HG02943 (cell line): ENCODE measurements at regions not wholly inside any gene's neighbourhood (a gene's known extent, or its start where the extent isn't known, plus 50 kb on each side); places are given as distances from the start of the nearest gene placed in this dataset.
"Not testable (repeated sequence)": the region's sequence is repeated elsewhere in the genome, so short reads cannot be mapped to it uniquely, and the experiment has no call there.

ENCODE experiments used
- ATAC-seq: cut with Tn5 transposase; IDR thresholded peaks from one replicate; pipeline ENCODE4 v1.9.1; 2021; ENCODE audit warnings: mild to moderate bottlenecking, low read depth, moderate library complexity; ENCODE audit not compliant: unreplicated experiment

GRCh38 chr1:78715181-78715661 lies 65.6 kb downstream of the IFI44 start:
- ATAC-seq: no peak

- ATAC-seq: no peak
Measured at GRCh38 chr1:78716186-78716585, 66.6 kb downstream of the IFI44 start.

- ATAC-seq: no peak
Measured at GRCh38 chr1:78718566-78718965, 68.9 kb downstream of the IFI44 start.

- ATAC-seq: no peak
Measured at GRCh38 chr1:78721136-78721535, 71.5 kb downstream of the IFI44 start.

GRCh38 chr1:78722105-78722504 lies 72.5 kb downstream of the IFI44 start:
- ATAC-seq: no peak

GRCh38 chr1:78722521-78722920 lies 72.9 kb downstream of the IFI44 start:
- ATAC-seq: no peak

- ATAC-seq: no peak
Measured at GRCh38 chr1:78722947-78723346, 73.3 kb downstream of the IFI44 start.

GRCh38 chr1:78726686-78727085 lies 77.1 kb downstream of the IFI44 start:
- ATAC-seq: no peak

GRCh38 chr1:78728359-78728758 lies 78.7 kb downstream of the IFI44 start:
- ATAC-seq: no peak

GRCh38 chr1:78730054-78730453 lies 80.4 kb downstream of the IFI44 start:
- ATAC-seq: no peak

GRCh38 chr1:78731674-78732073 lies 82.0 kb downstream of the IFI44 start:
- ATAC-seq: no peak

GRCh38 chr1:78737241-78737640 lies 87.6 kb downstream of the IFI44 start:
- no peak for ATAC-seq

GRCh38 chr1:78743626-78744025 lies 94.0 kb downstream of the IFI44 start:
- no peak for ATAC-seq

GRCh38 chr1:78745111-78745510 lies 95.5 kb downstream of the IFI44 start:
- ATAC-seq: no peak

GRCh38 chr1:78753679-78754078 lies 104.0 kb downstream of the IFI44 start:
- not testable (repeated sequence) for ATAC-seq

- no peak for ATAC-seq
Measured at GRCh38 chr1:78755986-78756385, 106.4 kb downstream of the IFI44 start.

GRCh38 chr1:78758506-78758905 lies 108.9 kb downstream of the IFI44 start:
- ATAC-seq: no peak

GRCh38 chr1:78759881-78760280 lies 110.2 kb downstream of the IFI44 start:
- no peak for ATAC-seq

GRCh38 chr1:78760858-78761257 lies 111.2 kb downstream of the IFI44 start:
- ATAC-seq: no peak

- ATAC-seq: no peak
Measured at GRCh38 chr1:78762113-78762512, 112.5 kb downstream of the IFI44 start.

GRCh38 chr1:78765489-78765888 lies 115.9 kb downstream of the IFI44 start:
- no peak for ATAC-seq

- ATAC-seq: no peak
Measured at GRCh38 chr1:78779831-78780230, 130.2 kb downstream of the IFI44 start.

- ATAC-seq: no peak
Measured at GRCh38 chr1:78787544-78787943, 137.9 kb downstream of the IFI44 start.
